KMS-11 (cell line): ENCODE measurements at regions not wholly inside any gene's neighbourhood (a gene's known extent, or its start where the extent isn't known, plus 50 kb on each side); places are given as distances from the start of the nearest gene placed in this dataset.

Source experiments
- H2AFZ ChIP-seq: fragments of 200-600 bp; sonication (generic); 2 replicates; pipeline ENCODE4 v1.6.1; 2016; ENCODE audit warnings: antibody characterized with exemption, mixed run types, low read depth
- H3K27ac ChIP-seq: fragments of 200-600 bp; sonication (generic); 2 replicates; pipeline ENCODE4 v1.6.1; 2016; ENCODE audit warnings: mild to moderate bottlenecking, mixed run types
- H3K27me3 ChIP-seq: fragments of 200-600 bp; sonication (generic); 2 replicates; pipeline ENCODE4 v1.6.1; 2017; ENCODE audit warnings: mild to moderate bottlenecking, low read depth, mixed run types, moderate library complexity; ENCODE audit not compliant: insufficient read depth
- H3K36me3 ChIP-seq: fragments of 200-600 bp; sonication (generic); 2 replicates; pipeline ENCODE4 v1.6.1; 2017; ENCODE audit warnings: mild to moderate bottlenecking, mixed run types; ENCODE audit not compliant: insufficient read depth
- H3K4me1 ChIP-seq: fragments of 200-600 bp; sonication (generic); 2 replicates; pipeline ENCODE4 v1.6.1; 2016; ENCODE audit warnings: mild to moderate bottlenecking, low read depth, mixed run types; ENCODE audit not compliant: poor library complexity, severe bottlenecking
- H3K4me2 ChIP-seq: fragments of 200-600 bp; sonication (generic); 2 replicates; pipeline ENCODE4 v1.7.0; 2016; ENCODE audit warnings: mild to moderate bottlenecking, mixed run types
- H3K4me3 ChIP-seq: fragments of 200-600 bp; sonication (generic); IDR thresholded peaks from 2 replicates; pipeline ENCODE4 v1.6.1; 2017; ENCODE audit warnings: low read depth, low read length, mixed read lengths; ENCODE audit not compliant: insufficient read depth
- H3K79me2 ChIP-seq: fragments of 200-600 bp; sonication (generic); 2 replicates; pipeline ENCODE4 v1.6.1; 2016; ENCODE audit warnings: low read depth, mixed run types; ENCODE audit not compliant: insufficient read depth
- H3K9ac ChIP-seq: fragments of 200-600 bp; sonication (generic); 2 replicates; pipeline ENCODE4 v1.6.1; 2016; ENCODE audit warnings: mild to moderate bottlenecking, mixed run types
- H4K20me1 ChIP-seq: fragments of 200-600 bp; sonication (generic); 2 replicates; pipeline ENCODE4 v1.6.1; 2016; ENCODE audit warnings: mild to moderate bottlenecking, mixed run types; ENCODE audit not compliant: insufficient read depth
- TF ChIP-seq, protein P1 (sequence below): fragments of 200-600 bp; sonication (generic); conservative IDR thresholded peaks from 2 replicates; pipeline ENCODE4 v1.6.1; 2017; ENCODE audit warnings: low read depth, mild to moderate bottlenecking, antibody characterized with exemption, low read length, moderate library complexity, mixed read lengths

DNA sequence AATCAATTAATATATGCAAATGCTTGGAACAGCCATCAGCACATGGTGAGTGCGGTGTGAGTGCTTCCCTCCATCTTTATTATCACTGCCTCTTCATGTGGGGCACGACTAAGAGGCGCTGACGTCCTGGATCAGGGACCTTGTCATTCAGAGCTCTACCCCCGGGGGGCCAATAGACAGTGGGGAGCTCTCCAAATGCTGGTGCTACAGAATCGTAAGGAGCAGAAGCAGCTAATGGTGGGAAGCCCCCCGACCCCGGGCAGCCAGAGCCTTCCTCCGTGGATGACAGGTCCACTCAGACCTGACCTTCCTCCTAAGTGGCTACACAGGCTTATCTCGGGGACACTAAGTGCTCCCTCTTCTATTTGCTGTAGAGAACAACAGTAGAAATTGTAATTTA is 257.5 kb upstream of the PMEPA1 start:
- Histone ChIP-seq H3K4me2 (no peak overlapping the region), H3K4me3 (no peak overlapping the region), H4K20me1 (no peaks in the 10 kb centered on the region), H3K4me1 (no peaks in the 10 kb centered on the region), H3K79me2 (no peaks in the 10 kb centered on the region), H3K27me3 (peaks cover 20% of the 10 kb centered on the region; the same call in 1 of the 2 replicates), H3K9ac (no peak overlapping the region), H3K27ac (no peak overlapping the region), H3K36me3 (no peaks in the 10 kb centered on the region), H2AFZ (no peak overlapping the region)
- TF ChIP-seq, protein P1, sequence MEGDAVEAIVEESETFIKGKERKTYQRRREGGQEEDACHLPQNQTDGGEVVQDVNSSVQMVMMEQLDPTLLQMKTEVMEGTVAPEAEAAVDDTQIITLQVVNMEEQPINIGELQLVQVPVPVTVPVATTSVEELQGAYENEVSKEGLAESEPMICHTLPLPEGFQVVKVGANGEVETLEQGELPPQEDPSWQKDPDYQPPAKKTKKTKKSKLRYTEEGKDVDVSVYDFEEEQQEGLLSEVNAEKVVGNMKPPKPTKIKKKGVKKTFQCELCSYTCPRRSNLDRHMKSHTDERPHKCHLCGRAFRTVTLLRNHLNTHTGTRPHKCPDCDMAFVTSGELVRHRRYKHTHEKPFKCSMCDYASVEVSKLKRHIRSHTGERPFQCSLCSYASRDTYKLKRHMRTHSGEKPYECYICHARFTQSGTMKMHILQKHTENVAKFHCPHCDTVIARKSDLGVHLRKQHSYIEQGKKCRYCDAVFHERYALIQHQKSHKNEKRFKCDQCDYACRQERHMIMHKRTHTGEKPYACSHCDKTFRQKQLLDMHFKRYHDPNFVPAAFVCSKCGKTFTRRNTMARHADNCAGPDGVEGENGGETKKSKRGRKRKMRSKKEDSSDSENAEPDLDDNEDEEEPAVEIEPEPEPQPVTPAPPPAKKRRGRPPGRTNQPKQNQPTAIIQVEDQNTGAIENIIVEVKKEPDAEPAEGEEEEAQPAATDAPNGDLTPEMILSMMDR, result no peak

DNA sequence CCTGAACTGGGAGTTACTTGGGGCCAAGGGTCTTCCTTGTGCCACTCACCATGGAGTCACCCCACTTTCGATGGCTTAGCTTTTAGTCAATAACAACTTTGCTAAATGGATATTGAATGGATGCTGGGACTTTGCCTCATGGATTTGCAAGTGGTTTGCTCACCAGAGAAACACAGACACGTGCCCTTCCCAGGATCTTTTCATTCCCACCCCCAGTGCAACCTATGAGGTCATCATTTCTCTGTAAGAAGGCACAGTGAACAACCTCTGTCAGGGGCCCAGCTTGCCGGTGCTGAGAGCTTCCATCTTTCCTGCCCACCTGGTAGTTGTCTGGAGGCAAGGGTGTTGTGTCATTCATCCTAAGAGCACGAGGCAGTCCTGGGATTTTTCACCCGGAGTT is 256.8 kb upstream of the PMEPA1 start:
- no peak overlapping the region for H3K27ac ChIP-seq
- no peak overlapping the region for H2AFZ ChIP-seq
- H3K9ac ChIP-seq, result no peak overlapping the region
- H3K4me3 ChIP-seq, result no peak overlapping the region
- H3K79me2 ChIP-seq, result no peaks in the 10 kb centered on the region
- TF ChIP-seq, protein P1, result no peak
- peaks cover 21% of the 10 kb centered on the region; the same call in 1 of the 2 replicates for H3K27me3 ChIP-seq
- no peak overlapping the region for H3K4me2 ChIP-seq
- H4K20me1 ChIP-seq, result no peaks in the 10 kb centered on the region
- no peaks in the 10 kb centered on the region for H3K36me3 ChIP-seq
- H3K4me1 ChIP-seq, result no peaks in the 10 kb centered on the region

DNA sequence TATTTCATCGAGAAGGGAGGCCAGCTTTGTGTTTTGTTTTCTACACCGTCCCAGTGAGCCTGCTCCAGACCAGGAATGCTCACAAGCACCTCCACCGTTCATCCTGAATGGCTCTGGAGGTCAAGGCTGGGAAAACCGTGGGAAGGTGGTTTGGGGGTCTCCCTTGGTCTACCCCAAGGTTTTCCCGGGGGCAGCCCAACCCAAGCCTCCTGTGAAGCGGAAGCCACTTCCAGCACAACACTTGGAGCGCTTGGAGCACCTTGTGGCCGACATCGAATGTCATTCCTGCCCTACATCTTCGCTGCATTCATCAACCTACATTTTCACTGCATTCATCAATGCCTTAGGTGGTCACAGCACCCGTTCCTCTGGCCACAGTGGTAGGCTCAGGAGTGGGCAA is 255.6 kb upstream of the PMEPA1 start:
- Histone ChIP-seq H3K4me1 (no peaks in the 10 kb centered on the region), H4K20me1 (no peaks in the 10 kb centered on the region), H2AFZ (no peak overlapping the region), H3K36me3 (no peaks in the 10 kb centered on the region), H3K79me2 (no peaks in the 10 kb centered on the region), H3K27ac (no peak overlapping the region), H3K4me2 (no peak overlapping the region), H3K9ac (no peak overlapping the region), H3K27me3 (peaks cover 27% of the 10 kb centered on the region; the same call in 1 of the 2 replicates), H3K4me3 (no peak overlapping the region)
- TF ChIP-seq, protein P1, result no peak

DNA sequence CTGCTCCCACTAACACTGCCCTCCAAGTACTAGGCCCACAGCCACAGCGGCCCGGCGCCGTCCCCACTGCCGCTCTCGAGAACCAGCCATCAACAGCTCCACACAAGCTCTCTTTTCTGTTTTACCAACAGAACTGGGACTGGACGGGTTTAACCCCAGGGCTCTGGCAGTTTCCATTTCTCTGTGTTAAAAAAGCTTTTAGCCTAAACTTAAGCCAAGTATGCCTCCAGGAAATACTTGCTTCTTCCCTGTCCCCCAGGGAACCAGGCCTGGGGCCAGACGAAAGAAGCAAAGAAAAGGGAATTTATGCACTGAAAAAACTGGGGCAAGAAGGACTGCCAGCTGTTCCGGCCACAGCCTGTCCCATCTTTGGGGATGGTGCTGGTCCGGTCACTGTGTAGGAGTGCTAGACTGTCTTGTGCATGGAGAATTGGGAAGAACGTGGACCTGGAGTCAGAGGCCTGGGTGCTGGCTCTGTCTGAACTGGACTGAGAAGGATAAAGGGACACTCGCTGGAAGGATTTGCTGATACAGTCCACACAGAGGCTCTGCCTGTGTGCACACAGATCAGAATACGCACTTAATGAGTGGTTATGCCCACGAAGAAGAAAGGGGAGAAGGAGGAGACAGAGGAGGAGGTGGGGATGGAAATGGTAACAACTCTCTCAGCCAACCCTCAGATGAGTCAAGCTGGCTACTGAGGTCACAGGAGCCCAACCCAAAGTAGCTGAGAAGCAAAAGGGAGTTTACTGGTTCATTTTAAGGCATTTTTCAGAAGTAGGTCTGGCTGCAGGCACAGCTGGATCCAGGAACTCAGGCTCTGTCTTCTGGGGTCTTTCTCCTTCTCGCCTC is 254.4 kb upstream of the PMEPA1 start:
- no peak overlapping the region for H3K9ac ChIP-seq
- no peak overlapping the region for H3K27ac ChIP-seq
- TF ChIP-seq, protein P1, result no peak
- no peak overlapping the region for H2AFZ ChIP-seq
- no peak overlapping the region for H3K4me3 ChIP-seq
- H3K27me3 ChIP-seq, result peaks cover 33% of the 10 kb centered on the region; the same call in 1 of the 2 replicates
- no peaks in the 10 kb centered on the region for H3K36me3 ChIP-seq
- H3K4me2 ChIP-seq, result no peak overlapping the region
- no peaks in the 10 kb centered on the region for H3K4me1 ChIP-seq
- H3K79me2 ChIP-seq, result no peaks in the 10 kb centered on the region
- no peaks in the 10 kb centered on the region for H4K20me1 ChIP-seq
